Activated naive CD8-positive, alpha-beta T cell treated with anti-CD3 and anti-CD28 coated beads for 36 hours (primary cell): ENCODE measurements at regions not wholly inside any gene's neighbourhood (a gene's known extent, or its start where the extent isn't known, plus 50 kb on each side); places are given as distances from the start of the nearest gene placed in this dataset.

ENCODE experiments used
- DNase-seq: peaks from one replicate; pipeline ENCODE4 v3.0.0; 2021
- H3K27ac Mint-ChIP-seq: one replicate; pipeline ENCODE4 v1.8.0; 2022; ENCODE audit warnings: mild to moderate bottlenecking, moderate library complexity, mixed read lengths
- H3K27me3 Mint-ChIP-seq: one replicate; pipeline ENCODE4 v1.8.0; 2022; ENCODE audit warnings: mild to moderate bottlenecking, mixed read lengths
- H3K36me3 Mint-ChIP-seq: one replicate; pipeline ENCODE4 v1.8.0; 2021; ENCODE audit warnings: mild to moderate bottlenecking, mixed read lengths
- H3K4me1 Mint-ChIP-seq: one replicate; pipeline ENCODE4 v1.8.0; 2021; ENCODE audit warnings: mixed read lengths
- H3K4me3 Mint-ChIP-seq: one replicate; pipeline ENCODE4 v1.8.0; 2022; ENCODE audit warnings: mild to moderate bottlenecking, moderate library complexity, mixed read lengths
- H3K9me3 Mint-ChIP-seq: one replicate; pipeline ENCODE4 v1.8.0; 2022; ENCODE audit warnings: mixed read lengths

- no peaks in the 10 kb centered on the region for H3K36me3 Mint-ChIP-seq
- peaks cover 8% of the 10 kb centered on the region for H3K9me3 Mint-ChIP-seq
- H3K27me3 Mint-ChIP-seq: no peaks in the 10 kb centered on the region
- H3K27ac Mint-ChIP-seq: no peak overlapping the region
- H3K4me3 Mint-ChIP-seq: no peak overlapping the region
- no peak for DNase-seq
- H3K4me1 Mint-ChIP-seq: no peaks in the 10 kb centered on the region
Observed at GRCh38 chr12:118553856-118554504, 177.6 kb downstream of the SUDS3 start.

GRCh38 chr12:118558941-118559340, 182.6 kb downstream of the SUDS3 start:
- Mint-ChIP-seq H3K27ac (no peak overlapping the region), H3K4me1 (no peaks in the 10 kb centered on the region), H3K4me3 (no peak overlapping the region), H3K36me3 (no peaks in the 10 kb centered on the region), H3K9me3 (no peaks in the 10 kb centered on the region), H3K27me3 (no peaks in the 10 kb centered on the region)
- DNase-seq: no peak

- Mint-ChIP-seq H3K9me3 (no peaks in the 10 kb centered on the region), H3K27me3 (no peaks in the 10 kb centered on the region), H3K27ac (no peak overlapping the region), H3K36me3 (no peaks in the 10 kb centered on the region), H3K4me1 (no peaks in the 10 kb centered on the region), H3K4me3 (no peak overlapping the region)
- DNase-seq: no peak
Observed at GRCh38 chr12:118560733-118561132, 184.4 kb downstream of the SUDS3 start.

GRCh38 chr12:118571730-118572129, 195.4 kb downstream of the SUDS3 start:
- no peak overlapping the region for H3K27ac Mint-ChIP-seq
- H3K27me3 Mint-ChIP-seq: no peaks in the 10 kb centered on the region
- H3K4me3 Mint-ChIP-seq: no peak overlapping the region
- H3K4me1 Mint-ChIP-seq: no peaks in the 10 kb centered on the region
- DNase-seq: no peak
- H3K9me3 Mint-ChIP-seq: peaks cover 7% of the 10 kb centered on the region
- H3K36me3 Mint-ChIP-seq: no peaks in the 10 kb centered on the region

- DNase-seq: no peak
- Mint-ChIP-seq H3K36me3 (no peaks in the 10 kb centered on the region), H3K4me3 (no peak overlapping the region), H3K9me3 (peaks cover 5% of the 10 kb centered on the region), H3K27me3 (no peaks in the 10 kb centered on the region), H3K27ac (no peak overlapping the region), H3K4me1 (no peaks in the 10 kb centered on the region)
Observed at GRCh38 chr12:118574288-118574687, 197.9 kb downstream of the SUDS3 start.

- Mint-ChIP-seq H3K36me3 (no peaks in the 10 kb centered on the region), H3K27ac (no peak overlapping the region), H3K27me3 (no peaks in the 10 kb centered on the region), H3K4me1 (no peaks in the 10 kb centered on the region), H3K4me3 (no peak overlapping the region), H3K9me3 (peaks cover 5% of the 10 kb centered on the region)
- no peak for DNase-seq
Observed at GRCh38 chr12:118575730-118576129, 199.4 kb downstream of the SUDS3 start.

- no peak for DNase-seq
- Mint-ChIP-seq H3K4me1 (no peaks in the 10 kb centered on the region), H3K27me3 (peaks cover 10% of the 10 kb centered on the region), H3K9me3 (no peaks in the 10 kb centered on the region), H3K36me3 (no peaks in the 10 kb centered on the region), H3K4me3 (no peak overlapping the region), H3K27ac (no peak overlapping the region)
Observed at GRCh38 chr12:118581371-118581770, 205.0 kb downstream of the SUDS3 start.

GRCh38 chr12:118582863-118583262, 206.5 kb downstream of the SUDS3 start:
- no peak overlapping the region for H3K4me3 Mint-ChIP-seq
- no peaks in the 10 kb centered on the region for H3K9me3 Mint-ChIP-seq
- no peaks in the 10 kb centered on the region for H3K36me3 Mint-ChIP-seq
- DNase-seq: no peak
- no peak overlapping the region for H3K27ac Mint-ChIP-seq
- H3K27me3 Mint-ChIP-seq: peaks cover 10% of the 10 kb centered on the region
- H3K4me1 Mint-ChIP-seq: no peaks in the 10 kb centered on the region

- Mint-ChIP-seq H3K4me3 (no peak overlapping the region), H3K27me3 (peaks cover 14% of the 10 kb centered on the region)
Observed at GRCh38 chr12:118586433-118586832, 210.1 kb downstream of the SUDS3 start.

GRCh38 chr12:118589162-118589561, 212.8 kb downstream of the SUDS3 start:
- Mint-ChIP-seq H3K36me3 (no peaks in the 10 kb centered on the region), H3K9me3 (no peaks in the 10 kb centered on the region)

More at GRCh38 chr12:118586433-118586832, 210.1 kb downstream of the SUDS3 start:
- H3K9me3 Mint-ChIP-seq: no peaks in the 10 kb centered on the region
- DNase-seq: no peak
- no peaks in the 10 kb centered on the region for H3K36me3 Mint-ChIP-seq
- no peaks in the 10 kb centered on the region for H3K4me1 Mint-ChIP-seq
- H3K27ac Mint-ChIP-seq: no peak overlapping the region

GRCh38 chr12:118590406-118591150, 214.2 kb downstream of the SUDS3 start:
- H3K27ac Mint-ChIP-seq: no peak overlapping the region
- H3K4me1 Mint-ChIP-seq: no peaks in the 10 kb centered on the region
- no peaks in the 10 kb centered on the region for H3K9me3 Mint-ChIP-seq

More at GRCh38 chr12:118589162-118589561, 212.8 kb downstream of the SUDS3 start:
- no peak for DNase-seq
- H3K4me3 Mint-ChIP-seq: no peak overlapping the region
- H3K27ac Mint-ChIP-seq: no peak overlapping the region
- peaks cover 11% of the 10 kb centered on the region for H3K27me3 Mint-ChIP-seq
- no peaks in the 10 kb centered on the region for H3K4me1 Mint-ChIP-seq

GRCh38 chr12:118603610-118604361, 227.4 kb downstream of the SUDS3 start:
- H3K27me3 Mint-ChIP-seq: no peaks in the 10 kb centered on the region
- no peak overlapping the region for H3K27ac Mint-ChIP-seq
- H3K4me3 Mint-ChIP-seq: no peak overlapping the region
- H3K9me3 Mint-ChIP-seq: no peaks in the 10 kb centered on the region
- no peaks in the 10 kb centered on the region for H3K36me3 Mint-ChIP-seq
- H3K4me1 Mint-ChIP-seq: no peaks in the 10 kb centered on the region
- no peak for DNase-seq

More at GRCh38 chr12:118590406-118591150, 214.2 kb downstream of the SUDS3 start:
- H3K4me3 Mint-ChIP-seq: no peak overlapping the region
- H3K27me3 Mint-ChIP-seq: peaks cover 4% of the 10 kb centered on the region
- DNase-seq: no peak
- H3K36me3 Mint-ChIP-seq: no peaks in the 10 kb centered on the region

GRCh38 chr12:118606690-118607089, 230.3 kb downstream of the SUDS3 start:
- H3K27me3 Mint-ChIP-seq: peaks cover 8% of the 10 kb centered on the region
- H3K4me1 Mint-ChIP-seq: no peaks in the 10 kb centered on the region
- H3K9me3 Mint-ChIP-seq: no peaks in the 10 kb centered on the region
- DNase-seq: no peak
- no peaks in the 10 kb centered on the region for H3K36me3 Mint-ChIP-seq
- H3K27ac Mint-ChIP-seq: no peak overlapping the region
- H3K4me3 Mint-ChIP-seq: no peak overlapping the region

- H3K27ac Mint-ChIP-seq: no peak overlapping the region
- H3K4me3 Mint-ChIP-seq: no peak overlapping the region
- DNase-seq: no peak
- no peaks in the 10 kb centered on the region for H3K36me3 Mint-ChIP-seq
- H3K4me1 Mint-ChIP-seq: no peaks in the 10 kb centered on the region
- peaks cover 2% of the 10 kb centered on the region for H3K9me3 Mint-ChIP-seq
- peaks cover 8% of the 10 kb centered on the region for H3K27me3 Mint-ChIP-seq
Observed at GRCh38 chr12:118607831-118608230, 231.5 kb downstream of the SUDS3 start.

GRCh38 chr12:118608770-118609344, 232.5 kb downstream of the SUDS3 start:
- no peak for DNase-seq
- peaks cover 8% of the 10 kb centered on the region for H3K27me3 Mint-ChIP-seq
- no peaks in the 10 kb centered on the region for H3K36me3 Mint-ChIP-seq
- H3K4me1 Mint-ChIP-seq: no peaks in the 10 kb centered on the region
- no peak overlapping the region for H3K27ac Mint-ChIP-seq
- no peak overlapping the region for H3K4me3 Mint-ChIP-seq
- H3K9me3 Mint-ChIP-seq: peaks cover 5% of the 10 kb centered on the region
